ENCODE measurements at regions not wholly inside any gene's neighbourhood (a gene's known extent, or its start where the extent isn't known, plus 50 kb on each side); places are given as distances from the start of the nearest gene placed in this dataset.

DNA sequence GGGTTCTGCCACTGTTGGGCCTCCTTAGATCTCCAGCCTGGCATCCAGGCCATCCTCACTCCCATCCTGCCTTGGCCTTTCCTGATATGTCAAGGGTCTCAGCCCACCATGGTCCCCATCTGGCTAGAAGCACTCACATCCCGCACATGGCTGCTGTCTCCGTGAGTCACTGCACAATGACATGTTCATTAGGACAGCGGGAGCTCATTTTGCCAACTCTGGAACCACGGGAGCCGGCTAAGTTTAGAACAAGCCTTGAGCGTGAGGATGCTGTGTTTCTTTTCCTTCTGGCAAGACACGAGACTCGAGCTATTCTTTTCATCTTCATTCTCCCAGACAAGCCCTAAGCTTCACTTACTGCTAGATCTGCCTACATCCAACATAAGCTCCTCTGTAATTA is 65.7 kb upstream of the KSR1 start:
- intact Hi-C loops (cut with micrococcal nuclease) = no loop called here

DNA sequence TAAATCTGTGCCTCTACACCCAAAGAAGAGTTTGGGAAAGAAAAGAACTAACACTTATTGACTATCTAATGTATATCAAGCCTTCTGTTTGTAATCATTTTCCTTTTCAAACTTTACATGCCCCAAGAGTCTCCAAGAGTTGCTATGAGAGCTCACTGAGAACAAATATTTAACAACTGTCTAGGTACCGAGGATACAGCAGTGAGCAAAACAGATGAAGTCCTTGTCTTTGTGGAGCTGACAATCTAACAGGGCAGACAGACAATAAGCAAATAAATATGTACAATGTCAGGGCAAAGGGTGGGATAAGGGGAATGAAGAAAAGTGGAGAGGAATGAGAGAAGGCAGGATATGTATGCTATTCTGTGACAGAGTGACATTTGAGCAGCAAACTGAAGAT is 64.8 kb upstream of the KSR1 start:
- intact Hi-C loops (cut with micrococcal nuclease) = no loop called here

DNA sequence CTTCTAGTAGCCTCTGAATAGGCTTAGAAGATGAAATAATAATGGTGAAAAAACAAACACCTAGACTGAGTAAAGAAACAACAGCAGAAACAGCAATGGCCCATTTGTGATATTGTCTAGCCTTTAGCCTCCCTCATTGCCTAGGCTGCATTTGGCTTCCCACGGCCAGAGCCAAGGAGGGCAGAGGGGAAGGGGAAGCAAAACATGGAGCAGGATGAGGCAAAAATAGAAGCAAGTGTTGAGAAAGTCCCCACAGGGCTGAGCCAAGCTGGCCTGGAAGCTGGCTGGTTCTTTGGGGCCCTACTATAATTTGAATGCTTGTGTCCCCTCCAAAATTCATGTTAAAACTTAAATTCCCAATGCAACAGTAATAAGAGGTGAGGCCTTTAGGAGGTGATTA is 60.2 kb upstream of the KSR1 start:
- intact Hi-C loops (cut with micrococcal nuclease) = no loop called here

DNA sequence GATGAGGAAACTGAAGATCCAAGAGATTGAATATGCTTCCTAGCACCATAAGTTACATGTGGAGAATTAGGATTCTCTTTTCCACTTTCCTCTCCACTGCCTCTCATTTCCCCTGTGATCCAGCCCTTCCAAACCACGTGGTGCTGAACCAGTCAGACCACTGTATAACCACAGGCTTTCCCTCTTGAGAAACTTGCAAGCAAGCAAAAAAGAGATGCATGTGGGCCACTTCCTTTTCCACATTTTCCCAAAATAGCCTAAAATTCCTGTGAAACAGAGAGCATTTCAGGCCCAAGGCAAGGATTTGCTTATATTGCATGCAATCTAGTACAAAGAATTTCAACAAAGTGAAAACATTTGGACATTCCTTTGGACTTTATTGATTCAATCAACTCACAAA is 59.3 kb upstream of the KSR1 start:
- intact Hi-C loops (cut with micrococcal nuclease) = no loop called here

DNA sequence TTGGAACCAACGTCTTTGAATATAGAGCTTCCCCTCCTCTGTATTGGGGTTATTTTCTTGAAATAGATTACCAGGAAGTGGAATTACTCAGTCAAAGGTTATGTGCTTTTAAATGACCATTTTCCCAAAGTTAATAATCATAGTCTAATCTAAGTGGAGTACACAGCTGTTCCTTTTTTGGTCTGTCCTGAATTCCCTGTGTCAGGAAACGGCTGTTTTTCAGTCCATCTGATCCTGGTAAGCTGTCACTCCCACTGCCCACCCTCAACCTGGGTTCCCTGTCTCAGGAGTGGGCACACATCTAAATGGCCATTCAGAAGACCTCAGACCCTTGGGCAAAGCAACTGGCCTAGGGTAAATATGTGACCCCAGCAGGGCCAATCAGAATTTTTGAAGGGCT is 57.6 kb upstream of the KSR1 start:
- intact Hi-C loops (cut with micrococcal nuclease) = no loop called here

DNA sequence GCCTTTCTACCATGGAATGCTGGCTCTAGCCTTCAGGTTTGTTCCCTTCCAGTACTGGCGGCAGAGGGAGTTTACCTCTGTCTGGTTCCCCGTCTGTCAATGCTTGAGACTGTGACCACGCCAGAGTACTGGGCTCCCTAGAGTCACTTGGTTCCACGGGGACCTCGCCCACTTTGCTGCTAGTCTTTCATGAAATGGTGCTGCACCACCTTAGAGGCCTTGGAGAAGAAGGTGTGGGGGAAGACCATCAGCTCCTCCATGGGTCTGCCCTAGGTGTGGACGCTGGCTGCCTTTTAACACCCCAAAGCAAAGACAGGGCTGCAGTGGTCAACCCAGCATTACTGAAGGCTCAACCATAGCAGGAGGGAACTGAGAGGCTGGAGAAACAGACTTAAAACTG is 55.3 kb upstream of the KSR1 start:
- intact Hi-C loops (cut with micrococcal nuclease) = no loop called here

DNA sequence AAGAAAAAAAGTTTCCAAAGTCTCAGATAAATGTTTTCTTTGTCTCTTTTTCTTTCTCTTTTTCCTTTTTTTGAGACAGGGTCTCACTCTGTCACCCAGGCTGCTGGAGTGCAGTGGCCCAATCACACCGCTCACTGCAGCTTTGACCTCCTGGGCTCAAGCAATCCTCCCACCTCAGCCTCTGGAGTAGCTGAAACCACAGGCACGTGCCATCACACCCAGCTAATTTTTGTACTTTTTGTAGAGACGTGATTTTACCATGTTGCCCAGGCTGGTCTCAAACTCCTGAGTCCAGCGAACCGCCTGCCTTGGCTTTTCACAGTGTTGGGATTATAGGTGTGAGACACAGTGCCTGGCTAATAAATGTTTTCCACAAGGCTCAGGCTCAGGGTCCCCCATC is 53.3 kb upstream of the KSR1 start:
- intact Hi-C loops (cut with micrococcal nuclease) = no loop called here

DNA sequence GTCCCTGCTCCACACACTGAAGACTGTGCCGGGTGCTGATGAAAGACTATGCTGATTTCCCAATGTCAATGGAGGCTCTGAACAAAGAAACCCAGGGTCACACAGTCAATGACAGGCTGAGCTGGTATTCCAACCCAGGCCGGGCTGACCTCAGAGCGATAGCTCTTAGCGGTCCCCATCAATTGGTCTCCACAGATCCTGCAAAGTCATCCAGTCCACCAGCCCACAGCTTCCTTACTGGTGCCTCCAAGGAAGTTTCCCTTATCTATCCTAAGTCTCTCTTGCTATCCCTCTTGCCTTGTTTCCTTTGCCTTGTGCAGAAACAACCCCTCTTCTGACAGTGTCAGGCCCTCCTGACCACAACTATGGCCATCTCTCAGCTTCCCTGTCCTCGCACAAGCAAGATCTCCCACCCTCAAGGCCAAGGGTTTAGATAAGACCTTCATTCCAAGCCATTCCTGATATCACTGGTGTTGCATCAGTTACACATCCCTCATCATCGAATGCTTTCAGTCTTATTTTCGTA is 52.7 kb upstream of the KSR1 start:
- intact Hi-C loops (cut with micrococcal nuclease) = no loop called here

DNA sequence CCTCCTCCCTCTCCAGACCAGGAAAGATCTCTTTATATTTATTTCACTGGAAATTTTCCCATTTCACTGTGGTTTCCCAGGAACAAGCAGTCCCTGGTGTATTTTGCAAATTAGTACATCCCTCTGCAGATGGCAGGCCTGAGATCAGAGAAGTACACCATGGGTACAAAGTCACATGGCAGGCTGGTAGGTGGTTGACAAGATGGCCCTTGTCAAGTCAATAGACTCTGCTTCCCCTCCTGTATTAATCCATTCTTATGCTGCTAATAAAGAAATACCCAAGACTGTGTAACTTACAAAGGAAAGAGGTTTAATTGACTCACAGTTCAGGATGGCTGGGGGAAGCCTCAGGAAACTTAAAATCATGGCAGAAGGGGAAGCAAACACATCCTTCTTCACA is 51.6 kb upstream of the KSR1 start:
- intact Hi-C loops (cut with micrococcal nuclease) = no loop called here

All from T-helper 1 cell treated with Interleukin-12 subunit alpha and Interleukin-12 subunit beta and Interleukin-4 antibody, amounts not matched to agents 30 ng/mL and 1 ng/mL, for 36 hours (primary cell).